ENCODE measurements at regions not wholly inside any gene's neighbourhood (a gene's known extent, or its start where the extent isn't known, plus 50 kb on each side); places are given as distances from the start of the nearest gene placed in this dataset.

GRCh38 chr13:94842901-94843300 lies 130.6 kb upstream of the SOX21 start:
- TF ChIP-seq EZH2 (IDR thresholded peaks at IDR 0.05; ENCODE audit: low read length, missing control alignments) (no peak), CTCF (conservative IDR thresholded peaks at IDR 0.05 in 1 of 2, IDR thresholded peaks at IDR 0.05 in 1 of 2; ENCODE audit: low read depth in 1 of 2, low read length in 2 of 2) (no peak)
